Heart left ventricle (tissue), 13 donors: ENCODE measurements at regions not wholly inside any gene's neighbourhood (a gene's known extent, or its start where the extent isn't known, plus 50 kb on each side); places are given as distances from the start of the nearest gene placed in this dataset.

ENCODE experiments used
- CTCF ChIP-seq, 12 donors: fragments of 200-600 bp; sonication (generic) in 4 of 12; IDR thresholded peaks; one replicate each; pipeline versions ENCODE4 v1.5.0 to v1.8.0; 2018 to 2022; ENCODE audit warnings: antibody characterized with exemption in 12 of 12, mild to moderate bottlenecking in 5 of 12
- POLR2A ChIP-seq, 2 donors: fragments of 450-650 bp; IDR thresholded peaks; one replicate each; pipeline ENCODE4 v1.6.1; 2017; ENCODE audit warnings: antibody characterized with exemption in 2 of 2, mild to moderate bottlenecking in 2 of 2, moderate library complexity in 2 of 2
- donor health status: ischemic (EF 13 %, LVEDD 7.1; RV severe dilation, severe dysfunction).
- donor health status: DM: no; HTN: yes; CAD: no.
- donor health status: DM: no; HTN: no; CAD: no.
- donor health status: ischemic (EF 25% LVEDD 6.9; RV normal size, moderate dysfunction).
- donor health status: ischemic (EF 25% LVEDD 5.7; RV mildly dilated, moderate dysfunction).
- donor health status: ischemic (EF 35%, LVEDD 5.7; RV mildly dilated, moderate dysfunction).
- donor health status: nonischemic (EF 11% LVEDD 7.7; RV severe dilation, severe dysfunction).
- donor health status: DM: yes; HTN: yes; CAD: no.
- donor health status: PGD.
- donor health status: ischemic (EF 29% LVEDD 5.4; RV normal size, mild dysfunction).
- donor health status: nonischemic (EF 23%, LVEDD 6.1; RV moderate dilation, normal function).

GRCh38 chr18:10072671-10073175 lies 158.9 kb downstream of the VAPA start:
- no peak for TF ChIP-seq CTCF (IDR thresholded peaks at IDR 0.05)
- TF ChIP-seq POLR2A (IDR thresholded peaks at IDR 0.05): no peak
